ENCODE measurements at regions not wholly inside any gene's neighbourhood (a gene's known extent, or its start where the extent isn't known, plus 50 kb on each side); places are given as distances from the start of the nearest gene placed in this dataset.

GRCh38 chr9:28847331-28847730, 1274.0 kb upstream of the C9orf72 start:
- no peak for TF ChIP-seq POLR2A (IDR thresholded peaks at IDR 0.05; ENCODE audit: low read length)
- TF ChIP-seq GATA1 (IDR thresholded peaks at IDR 0.05; ENCODE audit: low read depth, low read length) = no peak

Measured in erythroblast (primary cell).